ENCODE measurements at regions not wholly inside any gene's neighbourhood (a gene's known extent, or its start where the extent isn't known, plus 50 kb on each side); places are given as distances from the start of the nearest gene placed in this dataset.

DNA sequence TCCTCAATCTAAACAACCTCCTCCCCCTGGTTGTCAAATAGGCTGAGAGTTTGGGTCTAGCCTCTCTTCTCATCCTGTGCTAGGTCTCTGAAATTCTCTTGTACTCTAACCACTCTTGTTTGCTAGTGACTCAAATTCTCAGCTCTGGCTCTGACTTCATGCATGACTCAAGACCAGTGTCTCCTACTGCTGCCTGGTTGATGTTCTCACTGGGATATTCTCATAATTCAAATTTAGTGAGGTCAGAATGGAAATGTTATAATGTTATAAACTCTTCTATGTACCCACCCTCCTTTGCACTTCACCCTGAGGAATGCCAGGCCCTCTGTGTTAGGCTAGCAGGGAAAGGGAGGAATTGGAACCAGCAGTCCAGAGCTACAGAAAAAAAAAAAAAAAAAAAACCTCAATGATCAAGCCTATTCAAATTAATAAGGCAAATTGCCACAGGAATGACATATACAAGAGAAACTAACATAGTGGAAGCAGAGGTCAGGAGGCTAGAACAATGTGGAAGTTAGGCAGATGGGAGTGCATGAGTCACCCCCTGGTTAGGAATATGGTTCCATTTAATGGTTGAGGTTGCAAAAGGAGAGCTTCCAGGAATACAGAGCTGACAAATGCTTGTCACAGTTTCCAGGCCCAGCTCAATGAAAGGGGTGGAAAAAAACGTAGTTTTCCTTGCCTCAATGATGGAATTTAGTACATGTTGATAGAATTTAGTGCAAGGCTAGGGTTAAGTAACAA is 459.5 kb downstream of the RMST start:
- Mint-ChIP-seq H3K4me1 (ENCODE audit: low read depth) (peaks cover 10% of the 10 kb centered on the region), H3K4me3 (ENCODE audit: unreplicated experiment) (no peak overlapping the region), H3K27me3 (ENCODE audit: low read depth) (no peaks in the 10 kb centered on the region), H3K36me3 (ENCODE audit: low read depth) (no peaks in the 10 kb centered on the region), H3K9me3 (ENCODE audit: low read depth) (no peaks in the 10 kb centered on the region), H3K27ac (ENCODE audit: unreplicated experiment) (peak overlapping the region; percentile 55)
- TF ChIP-seq, protein P1, sequence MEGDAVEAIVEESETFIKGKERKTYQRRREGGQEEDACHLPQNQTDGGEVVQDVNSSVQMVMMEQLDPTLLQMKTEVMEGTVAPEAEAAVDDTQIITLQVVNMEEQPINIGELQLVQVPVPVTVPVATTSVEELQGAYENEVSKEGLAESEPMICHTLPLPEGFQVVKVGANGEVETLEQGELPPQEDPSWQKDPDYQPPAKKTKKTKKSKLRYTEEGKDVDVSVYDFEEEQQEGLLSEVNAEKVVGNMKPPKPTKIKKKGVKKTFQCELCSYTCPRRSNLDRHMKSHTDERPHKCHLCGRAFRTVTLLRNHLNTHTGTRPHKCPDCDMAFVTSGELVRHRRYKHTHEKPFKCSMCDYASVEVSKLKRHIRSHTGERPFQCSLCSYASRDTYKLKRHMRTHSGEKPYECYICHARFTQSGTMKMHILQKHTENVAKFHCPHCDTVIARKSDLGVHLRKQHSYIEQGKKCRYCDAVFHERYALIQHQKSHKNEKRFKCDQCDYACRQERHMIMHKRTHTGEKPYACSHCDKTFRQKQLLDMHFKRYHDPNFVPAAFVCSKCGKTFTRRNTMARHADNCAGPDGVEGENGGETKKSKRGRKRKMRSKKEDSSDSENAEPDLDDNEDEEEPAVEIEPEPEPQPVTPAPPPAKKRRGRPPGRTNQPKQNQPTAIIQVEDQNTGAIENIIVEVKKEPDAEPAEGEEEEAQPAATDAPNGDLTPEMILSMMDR (IDR thresholded peaks at IDR 0.05) = no peak
- DNase-seq (ENCODE audit: low spot score) = no peak

DNA sequence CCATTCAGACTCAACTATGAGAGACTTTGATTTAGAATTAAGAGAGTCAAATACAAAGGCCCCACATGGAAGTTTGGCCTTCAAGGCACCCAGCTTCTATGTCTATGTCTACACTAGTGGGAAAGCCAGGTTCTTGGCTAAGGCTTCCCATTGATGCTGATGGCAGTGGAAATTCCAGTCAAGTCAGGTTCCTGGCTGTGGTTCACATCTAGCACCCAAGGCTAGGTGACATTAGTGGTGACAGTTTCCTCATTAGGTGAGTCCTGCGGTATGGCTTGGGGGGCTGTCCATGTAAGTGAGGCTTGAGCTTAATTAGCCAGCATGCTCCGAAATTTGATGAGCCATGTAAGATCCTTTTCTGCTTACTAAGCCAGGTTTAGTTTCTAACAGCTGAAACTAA is 460.9 kb downstream of the RMST start:
- Mint-ChIP-seq H3K27ac (ENCODE audit: unreplicated experiment) (no peak overlapping the region), H3K27me3 (ENCODE audit: low read depth) (no peaks in the 10 kb centered on the region), H3K4me3 (ENCODE audit: unreplicated experiment) (no peak overlapping the region), H3K9me3 (ENCODE audit: low read depth) (no peaks in the 10 kb centered on the region), H3K36me3 (ENCODE audit: low read depth) (no peaks in the 10 kb centered on the region), H3K4me1 (ENCODE audit: low read depth) (peaks cover 10% of the 10 kb centered on the region)
- TF ChIP-seq, protein P1 (IDR thresholded peaks at IDR 0.05) = no peak
- no peak for DNase-seq (ENCODE audit: low spot score)

DNA sequence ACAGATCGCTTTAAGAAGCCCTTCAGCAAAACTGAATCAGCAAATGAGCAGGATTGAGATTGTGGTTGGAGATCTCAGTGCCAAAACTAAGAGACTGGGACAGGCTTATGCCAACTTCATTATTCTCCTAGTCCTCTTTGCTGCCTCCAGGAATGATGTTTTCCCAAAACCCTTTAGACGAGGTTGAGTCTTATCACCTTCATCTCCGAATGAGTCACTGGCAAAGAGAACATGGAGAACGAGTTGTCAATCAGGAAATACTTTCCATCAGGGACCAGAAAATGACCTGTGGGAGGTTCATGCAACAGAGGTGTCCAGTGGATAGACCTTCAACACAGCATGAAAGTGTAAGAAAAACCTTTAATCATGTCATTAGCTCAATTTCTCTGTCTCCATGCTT is 461.5 kb downstream of the RMST start:
- DNase-seq (ENCODE audit: low spot score) = no peak
- no peaks in the 10 kb centered on the region for H3K9me3 Mint-ChIP-seq (ENCODE audit: low read depth)
- peaks cover 10% of the 10 kb centered on the region for H3K4me1 Mint-ChIP-seq (ENCODE audit: low read depth)
- H3K36me3 Mint-ChIP-seq (ENCODE audit: low read depth) = no peaks in the 10 kb centered on the region
- no peaks in the 10 kb centered on the region for H3K27me3 Mint-ChIP-seq (ENCODE audit: low read depth)
- H3K27ac Mint-ChIP-seq (ENCODE audit: unreplicated experiment) = no peak overlapping the region
- no peak overlapping the region for H3K4me3 Mint-ChIP-seq (ENCODE audit: unreplicated experiment)
- TF ChIP-seq, protein P1 (IDR thresholded peaks at IDR 0.05) = no peak

DNA sequence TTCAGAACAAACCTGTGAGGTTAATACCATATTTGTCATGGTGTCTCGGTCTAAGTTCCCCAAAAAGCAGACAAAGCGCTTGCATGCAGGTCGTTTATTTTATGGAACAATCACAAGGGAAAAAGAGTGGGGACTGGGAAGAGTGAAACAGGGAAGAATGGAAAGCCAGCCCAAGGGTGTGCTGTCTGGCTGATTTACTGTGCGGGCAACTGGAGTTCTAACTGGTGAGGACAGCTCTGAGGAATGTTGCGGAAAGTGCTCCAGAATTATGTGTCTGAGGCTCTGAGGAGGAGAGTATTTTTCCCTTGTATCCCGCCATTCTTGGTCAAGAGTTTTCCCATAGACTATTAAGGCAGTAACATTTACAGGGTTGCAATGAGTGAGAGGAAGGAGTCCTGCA is 465.4 kb downstream of the RMST start:
- Mint-ChIP-seq H3K36me3 (ENCODE audit: low read depth) (no peaks in the 10 kb centered on the region), H3K9me3 (ENCODE audit: low read depth) (no peaks in the 10 kb centered on the region), H3K4me3 (ENCODE audit: unreplicated experiment) (no peak overlapping the region), H3K4me1 (ENCODE audit: low read depth) (no peaks in the 10 kb centered on the region), H3K27me3 (ENCODE audit: low read depth) (no peaks in the 10 kb centered on the region), H3K27ac (ENCODE audit: unreplicated experiment) (no peak overlapping the region)
- TF ChIP-seq, protein P1 (IDR thresholded peaks at IDR 0.05) = no peak
- no peak for DNase-seq (ENCODE audit: low spot score)

DNA sequence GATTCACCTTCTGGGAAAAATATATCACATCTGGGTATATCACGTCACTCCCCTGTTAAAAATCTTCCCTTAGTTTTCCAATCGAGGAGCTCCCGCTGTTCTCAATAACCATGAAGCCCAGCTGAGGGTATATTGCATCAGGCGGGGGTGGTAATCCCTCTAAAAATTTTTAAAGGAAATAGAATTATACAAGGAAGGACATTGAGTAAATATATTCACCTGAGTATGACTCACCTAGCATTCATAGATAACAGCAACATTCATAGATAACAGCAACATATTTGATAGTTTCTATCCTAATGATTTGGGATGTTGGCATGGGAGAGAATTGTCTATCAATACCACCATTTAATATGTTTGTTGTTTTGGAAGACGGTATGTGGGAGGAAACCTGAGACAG is 473.6 kb downstream of the RMST start:
- TF ChIP-seq, protein P1 (IDR thresholded peaks at IDR 0.05) = no peak
- Mint-ChIP-seq H3K36me3 (ENCODE audit: low read depth) (no peaks in the 10 kb centered on the region), H3K27ac (ENCODE audit: unreplicated experiment) (no peak overlapping the region), H3K4me1 (ENCODE audit: low read depth) (no peaks in the 10 kb centered on the region), H3K27me3 (ENCODE audit: low read depth) (no peaks in the 10 kb centered on the region), H3K4me3 (ENCODE audit: unreplicated experiment) (no peak overlapping the region), H3K9me3 (ENCODE audit: low read depth) (no peaks in the 10 kb centered on the region)
- DNase-seq (ENCODE audit: low spot score) = no peak
